Activated CD8-positive, alpha-beta memory T cell treated with anti-CD3 and anti-CD28 coated beads, Interleukin-2, amount 10 ng/mL, durations not matched to agents 7 days and 5 days (primary cell): ENCODE measurements at regions not wholly inside any gene's neighbourhood (a gene's known extent, or its start where the extent isn't known, plus 50 kb on each side); places are given as distances from the start of the nearest gene placed in this dataset.

Experiments
- ATAC-seq: fragments of 150-1000 bp; cut with Tn5 transposase; one replicate; pipeline ENCODE4 v1.10.0; 2021; ENCODE audit warnings: moderate library complexity
- CTCF ChIA-PET: fragments of 350-600 bp; sonication (Branson Sonifier 250); formaldehyde crosslinking; loops from one replicate; lab custom pipeline; 2021; ENCODE audit warnings: antibody characterized with exemption; lab: Charles Lee
- DNase-seq: peaks from one replicate; pipeline ENCODE4 v3.0.0-alpha.2; 2020
- H3K27ac Mint-ChIP-seq: one replicate; pipeline ENCODE4 v1.8.0; 2021; ENCODE audit warnings: mild to moderate bottlenecking, mixed read lengths
- H3K27me3 Mint-ChIP-seq: one replicate; pipeline ENCODE4 v1.8.0; 2021; ENCODE audit warnings: mixed read lengths
- H3K36me3 Mint-ChIP-seq: one replicate; pipeline ENCODE4 v1.8.0; 2021; ENCODE audit warnings: mild to moderate bottlenecking, mixed read lengths
- H3K4me1 Mint-ChIP-seq: one replicate; pipeline ENCODE4 v1.8.0; 2021; ENCODE audit warnings: mixed read lengths
- H3K4me3 Mint-ChIP-seq: one replicate; pipeline ENCODE4 v1.8.0; 2021; ENCODE audit warnings: mild to moderate bottlenecking, moderate library complexity, mixed read lengths
- H3K9me3 Mint-ChIP-seq: one replicate; pipeline ENCODE4 v1.8.0; 2022; ENCODE audit warnings: low read depth, mixed read lengths

DNA sequence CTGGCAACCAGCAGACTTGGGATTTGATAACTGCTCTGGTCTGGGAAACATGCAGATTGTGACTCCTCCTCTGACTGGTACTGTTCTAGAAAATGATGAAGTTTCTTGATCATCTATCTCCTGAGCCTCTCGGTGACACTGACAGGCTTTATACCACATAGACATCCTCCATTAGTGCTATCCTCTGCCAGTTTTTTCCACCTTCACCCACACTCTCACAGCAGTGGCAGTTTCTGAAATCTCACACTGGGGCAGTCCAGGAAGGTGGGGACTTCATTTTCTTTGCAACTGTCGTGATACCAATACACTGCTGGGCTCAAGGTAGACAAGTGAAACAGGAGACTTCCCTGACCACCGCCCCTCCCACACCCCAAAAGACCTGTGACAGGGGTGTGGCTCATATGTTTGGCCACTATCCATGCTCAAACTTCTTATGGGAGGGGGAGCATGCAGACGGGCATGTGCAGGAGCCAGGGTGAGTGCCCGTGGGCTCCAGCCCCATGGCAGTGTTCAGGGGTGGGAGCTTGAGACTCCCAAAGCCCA lies 66.3 kb upstream of the RMDN2 start:
- no peaks in the 10 kb centered on the region for H3K9me3 Mint-ChIP-seq
- no peak for ATAC-seq
- no peaks in the 10 kb centered on the region for H3K4me1 Mint-ChIP-seq
- no peak overlapping the region for H3K4me3 Mint-ChIP-seq
- no peak for DNase-seq
- H3K27ac Mint-ChIP-seq = no peak overlapping the region
- peaks cover 12% of the 10 kb centered on the region for H3K27me3 Mint-ChIP-seq
- H3K36me3 Mint-ChIP-seq = no peaks in the 10 kb centered on the region
- CTCF ChIA-PET = no interaction called here

- H3K9me3 Mint-ChIP-seq = no peaks in the 10 kb centered on the region
- CTCF ChIA-PET = no interaction called here
- ATAC-seq = no peak
- H3K27me3 Mint-ChIP-seq = peaks cover 21% of the 10 kb centered on the region
- DNase-seq = no peak
- H3K4me3 Mint-ChIP-seq = no peak overlapping the region
- no peak overlapping the region for H3K27ac Mint-ChIP-seq
- H3K36me3 Mint-ChIP-seq = no peaks in the 10 kb centered on the region
- H3K4me1 Mint-ChIP-seq = no peaks in the 10 kb centered on the region
Measured at GRCh38 chr2:37862620-37863019, 62.5 kb upstream of the RMDN2 start.

DNA sequence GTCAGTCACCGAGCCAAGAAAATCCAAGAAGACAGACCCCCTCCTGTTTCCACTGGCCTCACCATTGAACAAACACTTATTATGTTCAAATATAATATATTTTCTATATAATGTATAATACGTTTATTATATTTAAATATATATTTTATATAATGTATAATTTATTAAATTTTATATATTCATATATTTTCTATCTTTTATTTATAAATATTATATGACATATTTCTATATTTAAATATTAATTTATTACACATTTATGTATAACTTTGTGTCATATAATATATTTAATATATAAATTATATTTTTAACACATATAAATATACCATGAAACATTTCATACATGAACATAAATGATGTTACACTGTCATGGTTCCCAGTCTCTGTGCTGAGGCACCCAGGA lies 60.9 kb upstream of the RMDN2 start:
- no peaks in the 10 kb centered on the region for H3K36me3 Mint-ChIP-seq
- H3K4me1 Mint-ChIP-seq = peaks cover 2% of the 10 kb centered on the region
- ATAC-seq (no peak), DNase-seq (no peak)
- no peak overlapping the region for H3K4me3 Mint-ChIP-seq
- H3K27me3 Mint-ChIP-seq = peaks cover 21% of the 10 kb centered on the region
- no peak overlapping the region for H3K27ac Mint-ChIP-seq
- CTCF ChIA-PET = interaction anchor here (1.2 kb wide), 1 partner anchor 14 kb away, joined by 4 read pairs; no protein-coding TSS in a partner anchor
- no peaks in the 10 kb centered on the region for H3K9me3 Mint-ChIP-seq

DNA sequence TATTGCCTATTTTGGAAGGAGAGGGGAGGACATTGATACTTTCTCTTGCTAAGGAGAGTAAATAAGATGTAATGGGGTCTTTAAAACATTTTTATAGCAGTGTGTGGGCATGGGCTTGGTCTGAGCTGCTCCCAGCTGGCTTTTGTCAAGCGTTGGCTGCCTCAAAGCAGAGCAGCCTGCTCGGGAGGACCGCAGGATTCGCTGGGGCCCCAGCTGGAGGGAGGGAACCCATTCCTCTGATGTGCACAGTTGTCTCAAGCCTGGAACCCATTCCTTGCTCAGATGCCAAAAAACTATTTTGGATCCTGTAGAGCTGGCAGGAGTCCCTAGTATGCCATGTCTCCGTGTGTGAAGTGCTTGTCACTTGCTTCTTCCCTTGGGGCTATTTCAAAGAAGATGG lies 59.4 kb upstream of the RMDN2 start:
- H3K4me1 Mint-ChIP-seq = peaks cover 5% of the 10 kb centered on the region
- peaks cover 21% of the 10 kb centered on the region for H3K27me3 Mint-ChIP-seq

GRCh38 chr2:37866171-37866934 lies 58.7 kb upstream of the RMDN2 start:
- Mint-ChIP-seq H3K4me3 (no peak overlapping the region), H3K36me3 (peaks cover 3% of the 10 kb centered on the region), H3K27ac (no peak overlapping the region), H3K27me3 (peaks cover 21% of the 10 kb centered on the region), H3K9me3 (no peaks in the 10 kb centered on the region), H3K4me1 (peaks cover 12% of the 10 kb centered on the region)
- no peak for ATAC-seq
- CTCF ChIA-PET = interaction anchor here (1.0 to 3.6 kb wide), 5 partner anchors 11 to 451 kb away, joined by 3 to 14 read pairs (median 3); no protein-coding TSS in a partner anchor
- no peak for DNase-seq

More for the DNA sequence above, 59.4 kb upstream of the RMDN2 start:
- CTCF ChIA-PET = interaction anchor here (1.0 to 1.7 kb wide), 3 partner anchors 11 to 451 kb away, joined by 3 to 5 read pairs (median 3); no protein-coding TSS in a partner anchor
- H3K4me3 Mint-ChIP-seq = no peak overlapping the region
- no peak overlapping the region for H3K27ac Mint-ChIP-seq
- ATAC-seq = no peak
- peaks cover 3% of the 10 kb centered on the region for H3K36me3 Mint-ChIP-seq
- no peak for DNase-seq
- H3K9me3 Mint-ChIP-seq = no peaks in the 10 kb centered on the region

DNA sequence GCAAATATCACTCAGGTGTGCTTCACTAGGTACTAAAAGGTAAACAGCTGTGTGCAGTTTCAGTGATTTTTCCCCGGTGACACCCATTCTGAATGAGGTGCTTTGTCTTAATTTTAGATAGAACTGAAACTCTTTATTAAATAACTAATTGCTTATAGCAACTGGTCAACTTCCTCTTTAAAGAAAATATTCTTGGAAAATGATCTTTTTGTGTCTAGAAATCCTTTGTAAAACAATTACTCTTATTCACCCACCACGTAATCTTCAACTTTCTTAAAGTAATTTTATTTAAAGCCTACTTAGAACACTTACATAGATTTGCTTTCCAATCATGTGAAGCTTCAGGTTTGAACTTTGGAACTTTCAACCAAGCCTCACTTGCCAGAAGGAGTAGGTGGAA lies 57.9 kb upstream of the RMDN2 start:
- no peaks in the 10 kb centered on the region for H3K9me3 Mint-ChIP-seq
- H3K27ac Mint-ChIP-seq = no peak overlapping the region
- peaks cover 20% of the 10 kb centered on the region for H3K27me3 Mint-ChIP-seq
- H3K36me3 Mint-ChIP-seq = peaks cover 3% of the 10 kb centered on the region
- no peak overlapping the region for H3K4me3 Mint-ChIP-seq
- CTCF ChIA-PET = interaction anchor here (1.2 to 3.6 kb wide), 3 partner anchors 10 to 108 kb away, joined by 3 to 14 read pairs (median 5); no protein-coding TSS in a partner anchor
- ATAC-seq = no peak
- DNase-seq = no peak
- peaks cover 20% of the 10 kb centered on the region for H3K4me1 Mint-ChIP-seq

GRCh38 chr2:37868866-37869265 lies 56.2 kb upstream of the RMDN2 start:
- H3K27me3 Mint-ChIP-seq = peaks cover 9% of the 10 kb centered on the region
- no peak overlapping the region for H3K4me3 Mint-ChIP-seq
- peaks cover 33% of the 10 kb centered on the region for H3K4me1 Mint-ChIP-seq
- DNase-seq = no peak
- no peak for ATAC-seq
- peaks cover 3% of the 10 kb centered on the region for H3K36me3 Mint-ChIP-seq
- no peak overlapping the region for H3K27ac Mint-ChIP-seq
- CTCF ChIA-PET = interaction anchor here (2.2 to 3.6 kb wide), 2 partner anchors 9 to 36 kb away, joined by 5 to 14 read pairs; no protein-coding TSS in a partner anchor
- H3K9me3 Mint-ChIP-seq = no peaks in the 10 kb centered on the region

GRCh38 chr2:37869304-37869703 lies 55.8 kb upstream of the RMDN2 start:
- Mint-ChIP-seq H3K4me1 (peaks cover 33% of the 10 kb centered on the region), H3K4me3 (no peak overlapping the region), H3K27ac (no peak overlapping the region), H3K27me3 (peaks cover 6% of the 10 kb centered on the region), H3K36me3 (peaks cover 3% of the 10 kb centered on the region), H3K9me3 (no peaks in the 10 kb centered on the region)
- CTCF ChIA-PET = interaction anchor here (0.6 to 3.6 kb wide), 3 partner anchors 8 to 669 kb away, joined by 3 to 14 read pairs (median 3); no protein-coding TSS in a partner anchor
- no peak for DNase-seq
- ATAC-seq = no peak

- no peak for ATAC-seq
- H3K4me3 Mint-ChIP-seq = no peak overlapping the region
- no peaks in the 10 kb centered on the region for H3K9me3 Mint-ChIP-seq
- CTCF ChIA-PET = interaction anchor here (0.6 to 3.6 kb wide), 5 partner anchors 8 to 669 kb away, joined by 3 to 14 read pairs (median 3); no protein-coding TSS in a partner anchor
- peaks cover 33% of the 10 kb centered on the region for H3K4me1 Mint-ChIP-seq
- H3K36me3 Mint-ChIP-seq = peaks cover 3% of the 10 kb centered on the region
- no peak overlapping the region for H3K27ac Mint-ChIP-seq
- no peak for DNase-seq
- peaks cover 6% of the 10 kb centered on the region for H3K27me3 Mint-ChIP-seq
Measured at GRCh38 chr2:37869771-37870170, 55.3 kb upstream of the RMDN2 start.

- peaks cover 33% of the 10 kb centered on the region for H3K4me1 Mint-ChIP-seq
- no peak for ATAC-seq
Measured at GRCh38 chr2:37870829-37871228, 54.3 kb upstream of the RMDN2 start.

DNA sequence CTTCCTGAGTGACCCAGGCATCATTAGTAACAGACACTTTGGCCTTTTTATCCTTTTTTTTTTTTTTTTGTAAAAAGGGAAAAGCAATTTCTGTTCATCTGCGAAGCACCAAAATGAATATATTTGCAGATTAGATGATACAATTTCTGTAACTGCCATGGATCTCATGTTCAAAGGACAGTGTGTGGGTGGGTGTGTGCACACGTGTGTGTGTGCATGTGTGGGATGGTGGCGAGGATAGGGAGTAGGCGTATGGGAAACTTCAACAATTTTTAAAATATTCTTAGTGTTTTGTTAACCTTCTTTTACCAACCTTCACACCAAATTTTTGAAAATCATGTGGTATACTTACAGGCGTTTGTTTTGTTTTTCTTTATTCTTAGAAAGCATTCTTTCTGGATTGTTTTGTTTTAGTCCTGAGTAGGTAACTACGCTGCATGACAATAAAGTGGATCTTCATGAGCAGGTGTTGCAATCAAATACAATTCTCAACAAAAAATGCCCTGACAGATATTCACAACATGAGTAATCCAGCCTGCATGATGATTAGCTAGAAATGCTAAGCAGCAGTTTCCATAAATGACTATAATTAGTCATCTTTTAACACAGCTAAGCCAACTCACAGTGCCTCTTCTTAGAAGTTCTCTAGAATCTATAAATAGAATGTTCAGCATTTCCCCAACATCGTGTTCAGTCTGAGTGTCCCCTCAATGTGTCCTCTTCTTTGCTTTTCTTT lies 53.5 kb upstream of the RMDN2 start:
- Mint-ChIP-seq H3K27me3 (no peaks in the 10 kb centered on the region), H3K36me3 (peaks cover 3% of the 10 kb centered on the region), H3K27ac (peak overlapping the region; percentile 89), H3K4me3 (peak overlapping the region; percentile 40), H3K9me3 (no peaks in the 10 kb centered on the region), H3K4me1 (peaks cover 33% of the 10 kb centered on the region)
- ATAC-seq (peak; percentile 91), DNase-seq (no peak)
- CTCF ChIA-PET = interaction anchor here (1.1 to 7.7 kb wide), 4 partner anchors 20 to 473 kb away, joined by 6 to 126 read pairs (median 7); no protein-coding TSS in a partner anchor

More at GRCh38 chr2:37870829-37871228, 54.3 kb upstream of the RMDN2 start:
- no peak for DNase-seq
- Mint-ChIP-seq H3K36me3 (peaks cover 3% of the 10 kb centered on the region), H3K27ac (peak overlapping the region; percentile 89), H3K9me3 (no peaks in the 10 kb centered on the region), H3K27me3 (peaks cover 1% of the 10 kb centered on the region), H3K4me3 (no peak overlapping the region)
- CTCF ChIA-PET = interaction anchor here (1.1 to 7.7 kb wide), 4 partner anchors 20 to 475 kb away, joined by 3 to 126 read pairs (median 5); no protein-coding TSS in a partner anchor

GRCh38 chr2:37872192-37872750 lies 52.8 kb upstream of the RMDN2 start:
- DNase-seq (no peak), ATAC-seq (no peak)
- Mint-ChIP-seq H3K36me3 (peaks cover 3% of the 10 kb centered on the region), H3K4me1 (peaks cover 33% of the 10 kb centered on the region), H3K27me3 (no peaks in the 10 kb centered on the region), H3K9me3 (no peaks in the 10 kb centered on the region), H3K4me3 (peak overlapping the region; percentile 40), H3K27ac (peak overlapping the region; percentile 89)
- CTCF ChIA-PET = interaction anchor here (1.1 to 7.7 kb wide), 4 partner anchors 21 to 474 kb away, joined by 6 to 126 read pairs (median 7); no protein-coding TSS in a partner anchor
